H9 (cell line): ENCODE measurements at regions not wholly inside any gene's neighbourhood (a gene's known extent, or its start where the extent isn't known, plus 50 kb on each side); places are given as distances from the start of the nearest gene placed in this dataset.

ENCODE experiments used
- DNase-seq: peaks from one replicate; pipeline ENCODE4 v3.0.0-alpha.2; 2017
- H2AFZ ChIP-seq: one replicate; pipeline ENCODE4 v1.6.1; 2013; ENCODE audit warnings: mild to moderate bottlenecking, low read length, control low read depth, moderate library complexity
- H2AK5ac ChIP-seq: 2 replicates; pipeline ENCODE4 v1.6.1; 2013; ENCODE audit warnings: low read length, control low read depth, mixed read lengths; ENCODE audit not compliant: insufficient read length
- H2BK120ac ChIP-seq: one replicate; pipeline ENCODE4 v1.6.1; 2013; ENCODE audit warnings: low read depth, mild to moderate bottlenecking, low read length, control low read depth, inconsistent platforms; ENCODE audit not compliant: poor library complexity, severe bottlenecking
- H2BK12ac ChIP-seq: 2 replicates; pipeline ENCODE4 v1.6.1; 2013; ENCODE audit warnings: low read length, control low read depth, mixed read lengths, low read depth; ENCODE audit not compliant: insufficient read length
- H2BK15ac ChIP-seq: 2 replicates; pipeline ENCODE4 v1.6.1; 2013; ENCODE audit warnings: low read depth, low read length, control low read depth
- H2BK20ac ChIP-seq: one replicate; pipeline ENCODE4 v1.6.1; 2013; ENCODE audit warnings: low read depth, mild to moderate bottlenecking, low read length, control low read depth, inconsistent platforms; ENCODE audit not compliant: poor library complexity, severe bottlenecking
- H2BK5ac ChIP-seq: 2 replicates; pipeline ENCODE4 v1.6.1; 2013; ENCODE audit warnings: low read length, control low read depth, mixed read lengths; ENCODE audit not compliant: insufficient read length
- H3K14ac ChIP-seq: 2 replicates; pipeline ENCODE4 v1.6.1; 2013; ENCODE audit warnings: low read length, control low read depth; ENCODE audit not compliant: insufficient read depth
- H3K18ac ChIP-seq: 2 replicates; pipeline ENCODE4 v1.6.1; 2013; ENCODE audit warnings: low read depth, mild to moderate bottlenecking, mixed read lengths, low read length, control low read depth; ENCODE audit not compliant: insufficient read length
- H3K23ac ChIP-seq: 2 replicates; pipeline ENCODE4 v1.6.1; 2013; ENCODE audit warnings: low read length, control low read depth, mixed read lengths, low read depth; ENCODE audit not compliant: insufficient read length
- H3K23me2 ChIP-seq: 2 replicates; pipeline ENCODE4 v1.6.1; 2013; ENCODE audit warnings: low read depth, mild to moderate bottlenecking, mixed read lengths, low read length, control low read depth; ENCODE audit not compliant: insufficient read length, poor library complexity, severe bottlenecking
- H3K27ac ChIP-seq: 2 replicates; pipeline ENCODE4 v1.5.1; 2013; ENCODE audit warnings: low read length, control low read depth, mixed read lengths, low read depth; ENCODE audit not compliant: insufficient read length
- H3K27me3 ChIP-seq: 2 replicates; pipeline ENCODE4 v1.6.1; 2013; ENCODE audit warnings: low read length, control low read depth, inconsistent platforms; ENCODE audit not compliant: insufficient read depth
- H3K4ac ChIP-seq: 2 replicates; pipeline ENCODE4 v1.6.1; 2013; ENCODE audit warnings: low read depth, mild to moderate bottlenecking, control low read depth, inconsistent platforms, low read length, moderate library complexity
- H3K4me1 ChIP-seq: 2 replicates; pipeline ENCODE4 v1.6.1; 2013; ENCODE audit warnings: low read length, control low read depth, inconsistent platforms; ENCODE audit not compliant: insufficient read depth
- H3K4me2 ChIP-seq: 2 replicates; pipeline ENCODE4 v1.6.1; 2013; ENCODE audit warnings: low read length, control low read depth, mixed read lengths; ENCODE audit not compliant: insufficient read length, insufficient read depth
- H3K56ac ChIP-seq: 2 replicates; pipeline ENCODE4 v1.6.1; 2013; ENCODE audit warnings: low read depth, mild to moderate bottlenecking, mixed read lengths, low read length, control low read depth; ENCODE audit not compliant: insufficient read length
- H3K79me1 ChIP-seq: 2 replicates; pipeline ENCODE4 v1.6.1; 2013; ENCODE audit warnings: low read depth, mild to moderate bottlenecking, moderate library complexity, low read length, control low read depth, inconsistent platforms; ENCODE audit not compliant: insufficient read depth, poor library complexity, severe bottlenecking
- H3K79me2 ChIP-seq: 2 replicates; pipeline ENCODE4 v1.6.1; 2013; ENCODE audit warnings: low read length, control low read depth, inconsistent platforms; ENCODE audit not compliant: insufficient read depth
- H3K9ac ChIP-seq: 2 replicates; pipeline ENCODE4 v1.6.1; 2013; ENCODE audit warnings: low read length, control low read depth, mixed read lengths; ENCODE audit not compliant: insufficient read length; ENCODE audit errors: extremely low read depth
- H3K9me3 ChIP-seq: one replicate; pipeline ENCODE4 v1.6.1; 2013; ENCODE audit warnings: low read depth, low read length, inconsistent platforms; ENCODE audit not compliant: control insufficient read depth
- H3T11ph ChIP-seq: one replicate; pipeline ENCODE4 v1.6.1; 2013; ENCODE audit warnings: mild to moderate bottlenecking, low read length, control low read depth, inconsistent platforms
- H4K20me1 ChIP-seq: one replicate; pipeline ENCODE4 v1.6.1; 2013; ENCODE audit not compliant: control insufficient read depth, insufficient read length, insufficient read depth
- H4K5ac ChIP-seq: 2 replicates; pipeline ENCODE4 v1.6.1; 2013; ENCODE audit warnings: low read depth, mild to moderate bottlenecking, mixed read lengths, low read length, control low read depth; ENCODE audit not compliant: insufficient read length
- H4K8ac ChIP-seq: replicated peaks from 2 replicates; pipeline ENCODE4 v1.6.1; 2013; ENCODE audit warnings: low read length, control low read depth, mixed read lengths, low read depth; ENCODE audit not compliant: insufficient read length
- H4K91ac ChIP-seq: 2 replicates; pipeline ENCODE4 v1.6.1; 2013; ENCODE audit warnings: low read depth, mild to moderate bottlenecking, moderate library complexity, mixed read lengths, low read length, control low read depth; ENCODE audit not compliant: insufficient read length
- H3K27ac Mint-ChIP-seq, 3 experiments: 2 replicates in 2 of 3; 3 replicates in 1 of 3; pipeline ENCODE4 v1.8.0; 2020 to 2021; ENCODE audit warnings: mixed read lengths in 3 of 3, mild to moderate bottlenecking in 1 of 3, moderate library complexity in 1 of 3
- H3K27me3 Mint-ChIP-seq: 2 replicates; pipeline ENCODE4 v1.8.0; 2021; ENCODE audit warnings: low read depth, mild to moderate bottlenecking, moderate library complexity, mixed read lengths
- H3K36me3 Mint-ChIP-seq, 3 experiments: 2 replicates in 2 of 3; 3 replicates in 1 of 3; pipeline ENCODE4 v1.8.0; 2020 to 2021; ENCODE audit warnings: low read depth in 3 of 3, mixed read lengths in 3 of 3; ENCODE audit not compliant: insufficient read depth in 1 of 3
- H3K4me1 Mint-ChIP-seq, 2 experiments: 2 replicates each; pipeline ENCODE4 v1.8.0; 2020; ENCODE audit warnings: mixed read lengths in 2 of 2
- H3K4me3 Mint-ChIP-seq, 2 experiments: 2 replicates in 1 of 2; 3 replicates in 1 of 2; pipeline ENCODE4 v1.8.0; 2020 to 2021; ENCODE audit warnings: mild to moderate bottlenecking in 2 of 2, mixed read lengths in 2 of 2, moderate library complexity in 1 of 2
- H3K9me3 Mint-ChIP-seq, 2 experiments: 2 replicates in 1 of 2; 3 replicates in 1 of 2; pipeline ENCODE4 v1.8.0; 2020; ENCODE audit warnings: mild to moderate bottlenecking in 2 of 2, mixed read lengths in 2 of 2, moderate library complexity in 1 of 2
- CTCF ChIP-seq: fragments of 200-600 bp; sonication (generic); conservative IDR thresholded peaks from 3 replicates; pipeline ENCODE4 v1.8.0; 2021; ENCODE audit warnings: antibody characterized with exemption, mild to moderate bottlenecking
- WGBS: extraction: QIAGEN DNeasy Blood & Tissue Kit; methylation state at CpG from one replicate; pipeline ENCODE4 v1.1.7; 2013; ENCODE audit warnings: missing lambda C conversion rate, low lambda C conversion rate, mixed read lengths; ENCODE audit not compliant: insufficient read length; ENCODE audit errors: extremely low coverage; 5-methylcytosine and 5-hydroxymethylcytosine counted together

DNA sequence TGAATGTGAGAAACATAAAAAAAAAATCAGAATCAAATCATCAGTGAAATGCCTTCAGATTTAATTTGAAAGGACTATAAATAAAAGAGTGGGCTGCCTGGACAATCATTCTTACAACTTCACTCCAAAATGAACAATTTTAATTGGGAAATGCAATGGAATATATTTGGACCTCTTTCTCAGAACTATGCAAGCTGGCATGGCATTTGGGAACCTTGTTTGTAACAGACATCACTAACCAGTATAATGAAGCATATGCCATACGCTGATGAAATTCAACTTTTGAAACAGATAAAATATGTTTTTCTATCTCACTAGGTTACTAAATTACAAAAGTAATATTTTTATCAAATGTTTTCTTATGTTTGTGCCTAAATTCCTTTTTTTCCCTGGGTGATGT, 64.2 kb upstream of the FAM216B start:
- Histone ChIP-seq H2BK12ac (no peak overlapping the region), H2BK15ac (no peak overlapping the region), H3K79me1 (no peaks in the 10 kb centered on the region), H2BK20ac (no peak overlapping the region), H3K56ac (no peak overlapping the region), H3K9me3 (no peaks in the 10 kb centered on the region), H3K14ac (no peak overlapping the region), H3K23me2 (no peaks in the 10 kb centered on the region), H2AFZ (no peak overlapping the region), H3K27me3 (no peaks in the 10 kb centered on the region), H3K4me1 (no peaks in the 10 kb centered on the region), H3K4me2 (no peak overlapping the region), H4K8ac (no peak overlapping the region), H4K91ac (no peak overlapping the region), H4K20me1 (no peaks in the 10 kb centered on the region), H3K79me2 (no peaks in the 10 kb centered on the region), H2BK120ac (no peak overlapping the region), H4K5ac (no peak overlapping the region), H3K4ac (no peak overlapping the region), H3T11ph (no peak overlapping the region), H3K23ac (no peak overlapping the region), H3K27ac (no peak overlapping the region), H2AK5ac (no peak overlapping the region), H2BK5ac (no peak overlapping the region), H3K18ac (no peak overlapping the region), H3K9ac (no peak overlapping the region)
- Mint-ChIP-seq H3K27me3 (peaks cover 3% of the 10 kb centered on the region; the same call in 1 of the 2 replicates), H3K4me3 (no peak overlapping the region), H3K36me3 (no peaks in the 10 kb centered on the region), H3K9me3 (no peaks in the 10 kb centered on the region; a peak in 2 of 5 replicates), H3K4me1 (0 out of 4 replicates have a peak, but pooled peaks cover 2 to 3% of the 10 kb centered on the region in 2 experiments), H3K27ac (no peak overlapping the region)
- no peak for DNase-seq
- TF ChIP-seq CTCF: no peak
- no CpG with 5 or more reads among the region's 1 CpG for WGBS
